ENCODE measurements at regions not wholly inside any gene's neighbourhood (a gene's known extent, or its start where the extent isn't known, plus 50 kb on each side); places are given as distances from the start of the nearest gene placed in this dataset.

DNA sequence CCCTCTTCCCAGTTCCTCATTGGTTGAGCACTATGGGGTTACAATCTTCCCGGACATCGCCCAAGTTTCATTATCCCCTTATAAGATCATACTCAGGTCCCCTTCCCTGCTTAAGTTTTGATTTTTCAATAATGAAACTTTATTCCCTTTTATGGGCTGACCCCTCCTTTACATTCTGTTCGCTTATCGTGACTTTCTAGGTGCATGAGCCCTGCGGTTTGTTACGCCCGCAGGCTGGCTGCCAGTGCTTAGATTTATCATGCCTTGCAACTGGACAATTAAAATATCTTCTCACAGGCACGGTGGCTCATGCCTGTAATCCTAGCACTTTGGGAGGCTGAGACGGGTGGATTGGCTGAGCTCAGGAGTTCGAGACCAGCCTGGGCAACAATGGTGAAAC, 127.9 kb upstream of the FER start:
- TF ChIP-seq, protein P1, sequence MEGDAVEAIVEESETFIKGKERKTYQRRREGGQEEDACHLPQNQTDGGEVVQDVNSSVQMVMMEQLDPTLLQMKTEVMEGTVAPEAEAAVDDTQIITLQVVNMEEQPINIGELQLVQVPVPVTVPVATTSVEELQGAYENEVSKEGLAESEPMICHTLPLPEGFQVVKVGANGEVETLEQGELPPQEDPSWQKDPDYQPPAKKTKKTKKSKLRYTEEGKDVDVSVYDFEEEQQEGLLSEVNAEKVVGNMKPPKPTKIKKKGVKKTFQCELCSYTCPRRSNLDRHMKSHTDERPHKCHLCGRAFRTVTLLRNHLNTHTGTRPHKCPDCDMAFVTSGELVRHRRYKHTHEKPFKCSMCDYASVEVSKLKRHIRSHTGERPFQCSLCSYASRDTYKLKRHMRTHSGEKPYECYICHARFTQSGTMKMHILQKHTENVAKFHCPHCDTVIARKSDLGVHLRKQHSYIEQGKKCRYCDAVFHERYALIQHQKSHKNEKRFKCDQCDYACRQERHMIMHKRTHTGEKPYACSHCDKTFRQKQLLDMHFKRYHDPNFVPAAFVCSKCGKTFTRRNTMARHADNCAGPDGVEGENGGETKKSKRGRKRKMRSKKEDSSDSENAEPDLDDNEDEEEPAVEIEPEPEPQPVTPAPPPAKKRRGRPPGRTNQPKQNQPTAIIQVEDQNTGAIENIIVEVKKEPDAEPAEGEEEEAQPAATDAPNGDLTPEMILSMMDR (IDR thresholded peaks at IDR 0.05; ENCODE audit: low read depth, low read length, poor library complexity, severe bottlenecking) = no peak
- TF ChIP-seq EZH2phosphoT487 (IDR thresholded peaks at IDR 0.05; ENCODE audit: borderline replicate concordance, low read length) = no peak

Data from DOHH2 (cell line).